ENCODE measurements at regions not wholly inside any gene's neighbourhood (a gene's known extent, or its start where the extent isn't known, plus 50 kb on each side); places are given as distances from the start of the nearest gene placed in this dataset.
A peak's percentile ranks its signal among the peaks of the same experiment; 100 is the strongest.

GRCh38 chr6:130696806-130697205, 130.4 kb upstream of the SMLR1 start:
- no peaks in the 10 kb centered on the region for H3K4me1 ChIP-seq

GRCh38 chr6:130697271-130697994, 129.8 kb upstream of the SMLR1 start:
- TF ChIP-seq POLR2AphosphoS5 (IDR thresholded peaks at IDR 0.05; ENCODE audit: insufficient read depth in 1 of 2, low read depth in 1 of 2), result no peak
- no peaks in the 10 kb centered on the region for H3K36me3 ChIP-seq
- no peak overlapping the region for H3K4me3 ChIP-seq
- H3K27me3 ChIP-seq, result no peaks in the 10 kb centered on the region
- DNase-seq (ENCODE audit: extremely low spot score in 2 of 2), result no peak
- H3K27ac ChIP-seq, result no peak overlapping the region
- H3K4me1 ChIP-seq, result no peaks in the 10 kb centered on the region
- intact Hi-C loops (cut with DNase I), result loop anchor here (10.0 kb wide), 2 partner anchors 333 to 373 kb away; partner anchors contain the start of gene TMEM200A
- no peaks in the 10 kb centered on the region for H3K9me3 ChIP-seq

More at GRCh38 chr6:130696806-130697205, 130.4 kb upstream of the SMLR1 start:
- TF ChIP-seq POLR2AphosphoS5 (IDR thresholded peaks at IDR 0.05; ENCODE audit: insufficient read depth in 1 of 2, low read depth in 1 of 2), result no peak
- no peak for TF ChIP-seq CTCF (IDR thresholded peaks at IDR 0.05)
- TF ChIP-seq POLR2A (IDR thresholded peaks at IDR 0.05), result no peak
- Histone ChIP-seq H3K27me3 (no peaks in the 10 kb centered on the region), H3K36me3 (no peaks in the 10 kb centered on the region), H3K27ac (no peak overlapping the region), H3K9me3 (no peaks in the 10 kb centered on the region), H3K4me3 (no peak overlapping the region)
- intact Hi-C loops (cut with DNase I), result loop anchor here (10.0 kb wide), 2 partner anchors 332 to 372 kb away; partner anchors contain the start of gene TMEM200A
- no peak for DNase-seq (ENCODE audit: extremely low spot score in 2 of 2)

- Histone ChIP-seq H3K4me3 (no peak overlapping the region), H3K27me3 (no peaks in the 10 kb centered on the region), H3K36me3 (no peaks in the 10 kb centered on the region), H3K27ac (no peak overlapping the region), H3K9me3 (no peaks in the 10 kb centered on the region), H3K4me1 (no peaks in the 10 kb centered on the region)
- intact Hi-C loops (cut with DNase I), result loop anchor here (10.0 kb wide), 2 partner anchors 333 to 373 kb away; partner anchors contain the start of gene TMEM200A
- TF ChIP-seq CTCF (IDR thresholded peaks at IDR 0.05) (peak; percentile 32 to 60 (median 49)), POLR2AphosphoS5 (IDR thresholded peaks at IDR 0.05; ENCODE audit: insufficient read depth in 1 of 2, low read depth in 1 of 2) (no peak)
- DNase-seq (ENCODE audit: extremely low spot score in 2 of 2), result no peak
Measured at GRCh38 chr6:130697995-130698535, 129.1 kb upstream of the SMLR1 start.

- no peaks in the 10 kb centered on the region for H3K9me3 ChIP-seq
- TF ChIP-seq POLR2A (IDR thresholded peaks at IDR 0.05) (no peak), CTCF (IDR thresholded peaks at IDR 0.05) (no peak), POLR2AphosphoS5 (IDR thresholded peaks at IDR 0.05; ENCODE audit: insufficient read depth in 1 of 2, low read depth in 1 of 2) (no peak)
- H3K4me3 ChIP-seq, result no peak overlapping the region
- H3K27ac ChIP-seq, result no peak overlapping the region
- no peaks in the 10 kb centered on the region for H3K27me3 ChIP-seq
- no peak for DNase-seq (ENCODE audit: extremely low spot score in 2 of 2)
- no peaks in the 10 kb centered on the region for H3K36me3 ChIP-seq
- intact Hi-C loops (cut with DNase I), result loop anchor here (10.0 kb wide), 2 partner anchors 335 to 375 kb away; partner anchors contain the start of gene TMEM200A
- no peaks in the 10 kb centered on the region for H3K4me1 ChIP-seq
Measured at GRCh38 chr6:130699742-130700141, 127.5 kb upstream of the SMLR1 start.

GRCh38 chr6:130700397-130700796, 126.8 kb upstream of the SMLR1 start:
- H3K27ac ChIP-seq, result no peak overlapping the region
- DNase-seq (ENCODE audit: extremely low spot score in 2 of 2), result no peak
- TF ChIP-seq CTCF (IDR thresholded peaks at IDR 0.05) (no peak), POLR2AphosphoS5 (IDR thresholded peaks at IDR 0.05; ENCODE audit: insufficient read depth in 1 of 2, low read depth in 1 of 2) (no peak), POLR2A (IDR thresholded peaks at IDR 0.05) (no peak)
- H3K4me1 ChIP-seq, result no peaks in the 10 kb centered on the region
- no peaks in the 10 kb centered on the region for H3K36me3 ChIP-seq
- intact Hi-C loops (cut with DNase I), result no loop called here
- no peaks in the 10 kb centered on the region for H3K9me3 ChIP-seq
- H3K27me3 ChIP-seq, result no peaks in the 10 kb centered on the region
- H3K4me3 ChIP-seq, result no peak overlapping the region
